Kidney (tissue), 13 donors: ENCODE measurements at regions not wholly inside any gene's neighbourhood (a gene's known extent, or its start where the extent isn't known, plus 50 kb on each side); places are given as distances from the start of the nearest gene placed in this dataset.
A peak's percentile ranks its signal among the peaks of the same experiment; 100 is the strongest.

Experiments used
- DNase-seq, 5 donors: peaks; one replicate each; pipeline ENCODE4 v3.0.0-alpha.2; 2013 to 2020
- FAIRE-seq: peaks from 2 replicates; lab custom pipeline; 2012; peaks lifted over from hg19 to GRCh38; lab: Jason Lieb, UNC
- H3K27ac ChIP-seq, 2 donors: one replicate each; pipeline ENCODE4 v1.7.0; 2013; ENCODE audit warnings: low read depth in 2 of 2, low read length in 2 of 2, inconsistent platforms in 1 of 2
- H3K27me3 ChIP-seq: one replicate; pipeline ENCODE4 v1.7.1; 2013; ENCODE audit warnings: low read length, inconsistent platforms; ENCODE audit not compliant: control insufficient read depth, insufficient read depth
- H3K36me3 ChIP-seq, 3 donors: one replicate each; pipeline versions ENCODE4 v1.7.0 to v1.7.1; 2013; ENCODE audit warnings: low read length in 3 of 3, control low read depth in 1 of 3, inconsistent platforms in 1 of 3; ENCODE audit not compliant: insufficient read depth in 3 of 3, control insufficient read depth in 2 of 3
- H3K4me1 ChIP-seq, 3 donors: one replicate each; pipeline versions ENCODE4 v1.7.0 to v1.7.1; 2013; ENCODE audit warnings: low read length in 3 of 3, inconsistent platforms in 1 of 3, low read depth in 1 of 3; ENCODE audit not compliant: control insufficient read depth in 2 of 3, insufficient read depth in 2 of 3
- H3K4me3 ChIP-seq, 3 donors: one replicate each; pipeline versions ENCODE4 v1.7.0 to v1.8.1; 2013; ENCODE audit warnings: low read length in 3 of 3, control low read depth in 1 of 3, inconsistent platforms in 1 of 3
- H3K9ac ChIP-seq, 3 donors: one replicate each; pipeline versions ENCODE4 v1.7.0 to v1.7.1; 2013; ENCODE audit warnings: low read length in 3 of 3, control low read depth in 1 of 3, inconsistent platforms in 1 of 3
- H3K9me3 ChIP-seq, 3 donors: one replicate each; pipeline versions ENCODE4 v1.7.0 to v1.7.1; 2013; ENCODE audit warnings: low read length in 3 of 3, control low read depth in 1 of 3, inconsistent platforms in 1 of 3; ENCODE audit not compliant: control insufficient read depth in 2 of 3, insufficient read depth in 1 of 3
- CTCF ChIP-seq: IDR thresholded peaks from 3 replicates; pipeline ENCODE4 v1.5.1; 2012; ENCODE audit warnings: mild to moderate bottlenecking, moderate library complexity, borderline replicate concordance; ENCODE audit not compliant: insufficient read depth; ENCODE audit errors: extremely low read depth
- intact Hi-C: fragments of 100-400 bp; cut with DNase I; formaldehyde crosslinking; loops from one replicate; pipeline ENCODE4 v1.11.1; 2022
- donor health status: control.
- donor health status: control.
- donor health status: control.
- donor health status: control.
- donor health status: control.
- donor health status: DM: yes; HTN: yes; CAD: no.
- donor health status: Normal renal cell carcinoma (clear cell type).

GRCh38 chr20:17860301-17861197 is 108.0 kb downstream of the SNX5 start:
- H3K4me3 ChIP-seq, result no peak overlapping the region
- DNase-seq (peak in 1 of 5 donors; percentile 52), FAIRE-seq (no peak)
- no peak overlapping the region for H3K27ac ChIP-seq
- H3K27me3 ChIP-seq, result no peaks in the 10 kb centered on the region
- H3K9me3 ChIP-seq, result no peaks in the 10 kb centered on the region
- no peak for TF ChIP-seq CTCF
- H3K4me1 ChIP-seq, result peaks cover 0 to 4% (median 3%) of the 10 kb centered on the region in 3 donors
- no peak overlapping the region for H3K9ac ChIP-seq
- intact Hi-C loops, result no loop called here
- H3K36me3 ChIP-seq, result no peaks in the 10 kb centered on the region

DNA sequence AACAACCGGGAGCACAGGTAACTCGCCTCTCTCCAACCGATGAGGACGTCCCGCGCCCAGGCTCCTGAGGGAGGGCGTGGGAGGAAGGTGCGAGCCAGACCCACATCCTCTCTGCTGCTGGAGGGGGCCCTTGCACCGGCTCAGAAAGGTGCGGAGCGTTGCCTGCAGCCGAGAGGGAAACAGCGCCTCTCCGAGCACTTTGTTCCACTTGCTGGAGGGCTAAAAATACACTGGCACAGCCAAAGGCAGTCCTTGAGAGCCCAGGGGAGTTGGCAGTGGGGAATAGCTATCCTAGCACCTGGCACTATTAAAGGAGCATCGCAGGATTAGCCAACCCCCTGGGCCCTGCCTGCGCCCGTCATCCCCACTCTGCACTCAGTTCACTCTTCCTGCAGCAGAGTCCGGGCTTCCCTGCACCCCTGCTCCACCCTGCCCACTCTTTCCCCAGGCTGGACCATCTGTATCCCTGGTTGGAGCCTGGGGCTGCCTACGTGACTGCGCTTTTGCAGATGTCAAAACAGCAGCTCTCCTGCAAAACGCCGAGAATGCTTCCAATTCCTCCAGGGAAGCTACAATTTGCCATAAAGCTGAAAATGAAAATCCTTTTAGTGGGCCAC is 108.9 kb downstream of the SNX5 start:
- DNase-seq (peak in 1 of 5 donors; percentile 22), FAIRE-seq (no peak)
- Histone ChIP-seq H3K4me3 (no peak overlapping the region), H3K9me3 (no peaks in the 10 kb centered on the region), H3K27me3 (no peaks in the 10 kb centered on the region), H3K36me3 (no peaks in the 10 kb centered on the region), H3K9ac (no peak overlapping the region), H3K27ac (no peak overlapping the region), H3K4me1 (peaks cover 0 to 4% (median 3%) of the 10 kb centered on the region in 3 donors)
- no peak for TF ChIP-seq CTCF
- intact Hi-C loops, result no loop called here

GRCh38 chr20:17859002-17859615 is 109.5 kb downstream of the SNX5 start:
- Histone ChIP-seq H3K27ac (no peak overlapping the region), H3K4me3 (no peak overlapping the region), H3K4me1 (peaks cover 0 to 4% (median 3%) of the 10 kb centered on the region in 3 donors), H3K9me3 (no peaks in the 10 kb centered on the region), H3K9ac (no peak overlapping the region), H3K36me3 (no peaks in the 10 kb centered on the region), H3K27me3 (no peaks in the 10 kb centered on the region)
- intact Hi-C loops, result no loop called here
- TF ChIP-seq CTCF, result no peak
- FAIRE-seq, result no peak
- no peak for DNase-seq
